ENCODE measurements at regions not wholly inside any gene's neighbourhood (a gene's known extent, or its start where the extent isn't known, plus 50 kb on each side); places are given as distances from the start of the nearest gene placed in this dataset.
"Not testable (repeated sequence)": the region's sequence is repeated elsewhere in the genome, so short reads cannot be mapped to it uniquely, and the experiment has no call there.

- TF ChIP-seq EZH2 (IDR thresholded peaks at IDR 0.05); POLR2AphosphoS5 (IDR thresholded peaks at IDR 0.05; ENCODE audit: borderline replicate concordance, low read depth, low read length): not testable (repeated sequence)
These were observed 432.7 kb downstream of the LIG4 start for GRCh38 chr13:107782646-107783045.

Data from SK-N-MC (cell line).